ENCODE measurements at regions not wholly inside any gene's neighbourhood (a gene's known extent, or its start where the extent isn't known, plus 50 kb on each side); places are given as distances from the start of the nearest gene placed in this dataset.
"Not testable (repeated sequence)": the region's sequence is repeated elsewhere in the genome, so short reads cannot be mapped to it uniquely, and the experiment has no call there.

- Histone ChIP-seq H3K9me3 (ENCODE audit: control insufficient read depth in 2 of 2, low read length in 2 of 2) (no peaks in the 10 kb centered on the region), H3K27me3 (ENCODE audit: control insufficient read depth in 1 of 2, insufficient read depth in 2 of 2, low read length in 2 of 2) (no peaks in the 10 kb centered on the region), H3K27ac (ENCODE audit: low read length) (no peak overlapping the region), H3K36me3 (ENCODE audit: control insufficient read depth in 2 of 2, insufficient read depth in 2 of 2, low read length in 2 of 2) (no peaks in the 10 kb centered on the region), H3K9ac (ENCODE audit: low read length in 2 of 2) (no peak overlapping the region), H3K4me3 (ENCODE audit: low read length in 2 of 2) (no peak overlapping the region), H3K4me1 (ENCODE audit: control insufficient read depth, insufficient read depth, low read length) (no peaks in the 10 kb centered on the region)
Observed at GRCh38 chr2:180840641-180841040, 139.8 kb upstream of the UBE2E3 start.

GRCh38 chr2:180829836-180830235 is 150.6 kb upstream of the UBE2E3 start:
- Histone ChIP-seq H3K9ac (ENCODE audit: low read length in 2 of 2) (no peak overlapping the region), H3K27ac (ENCODE audit: low read length) (no peak overlapping the region), H3K9me3 (ENCODE audit: control insufficient read depth in 2 of 2, low read length in 2 of 2) (no peaks in the 10 kb centered on the region), H3K27me3 (ENCODE audit: control insufficient read depth in 1 of 2, insufficient read depth in 2 of 2, low read length in 2 of 2) (no peaks in the 10 kb centered on the region), H3K36me3 (ENCODE audit: control insufficient read depth in 2 of 2, insufficient read depth in 2 of 2, low read length in 2 of 2) (no peaks in the 10 kb centered on the region), H3K4me3 (ENCODE audit: low read length in 2 of 2) (no peak overlapping the region), H3K4me1 (ENCODE audit: control insufficient read depth, insufficient read depth, low read length) (no peaks in the 10 kb centered on the region)

- Histone ChIP-seq H3K9ac (ENCODE audit: low read length in 2 of 2) (no peak overlapping the region), H3K36me3 (ENCODE audit: control insufficient read depth in 2 of 2, insufficient read depth in 2 of 2, low read length in 2 of 2) (no peaks in the 10 kb centered on the region)
Observed at GRCh38 chr2:180829261-180829660, 151.1 kb upstream of the UBE2E3 start.

GRCh38 chr2:180828756-180829155 is 151.6 kb upstream of the UBE2E3 start:
- Histone ChIP-seq H3K4me3 (ENCODE audit: low read length in 2 of 2) (no peak overlapping the region), H3K36me3 (ENCODE audit: control insufficient read depth in 2 of 2, insufficient read depth in 2 of 2, low read length in 2 of 2) (no peaks in the 10 kb centered on the region), H3K4me1 (ENCODE audit: control insufficient read depth, insufficient read depth, low read length) (no peaks in the 10 kb centered on the region), H3K27ac (ENCODE audit: low read length) (no peak overlapping the region), H3K27me3 (ENCODE audit: control insufficient read depth in 1 of 2, insufficient read depth in 2 of 2, low read length in 2 of 2) (no peaks in the 10 kb centered on the region), H3K9me3 (ENCODE audit: control insufficient read depth in 2 of 2, low read length in 2 of 2) (no peaks in the 10 kb centered on the region), H3K9ac (ENCODE audit: low read length in 2 of 2) (no peak overlapping the region)

More at GRCh38 chr2:180829261-180829660, 151.1 kb upstream of the UBE2E3 start:
- Histone ChIP-seq H3K4me3 (ENCODE audit: low read length in 2 of 2) (no peak overlapping the region), H3K27me3 (ENCODE audit: control insufficient read depth in 1 of 2, insufficient read depth in 2 of 2, low read length in 2 of 2) (no peaks in the 10 kb centered on the region), H3K27ac (ENCODE audit: low read length) (no peak overlapping the region), H3K4me1 (ENCODE audit: control insufficient read depth, insufficient read depth, low read length) (no peaks in the 10 kb centered on the region), H3K9me3 (ENCODE audit: control insufficient read depth in 2 of 2, low read length in 2 of 2) (no peaks in the 10 kb centered on the region)

- Histone ChIP-seq H3K4me1 (ENCODE audit: control insufficient read depth, insufficient read depth, low read length) (no peaks in the 10 kb centered on the region), H3K4me3 (ENCODE audit: low read length in 2 of 2) (no peak overlapping the region), H3K27me3 (ENCODE audit: control insufficient read depth in 1 of 2, insufficient read depth in 2 of 2, low read length in 2 of 2) (no peaks in the 10 kb centered on the region), H3K27ac (ENCODE audit: low read length) (no peak overlapping the region), H3K36me3 (ENCODE audit: control insufficient read depth in 2 of 2, insufficient read depth in 2 of 2, low read length in 2 of 2) (no peaks in the 10 kb centered on the region), H3K9ac (ENCODE audit: low read length in 2 of 2) (no peak overlapping the region), H3K9me3 (ENCODE audit: control insufficient read depth in 2 of 2, low read length in 2 of 2) (no peaks in the 10 kb centered on the region)
Observed at GRCh38 chr2:180823546-180824141, 156.8 kb upstream of the UBE2E3 start.

- H3K4me1 ChIP-seq (ENCODE audit: control insufficient read depth, insufficient read depth, low read length), result no peaks in the 10 kb centered on the region
- no peak overlapping the region for H3K27ac ChIP-seq (ENCODE audit: low read length)
- H3K27me3 ChIP-seq (ENCODE audit: control insufficient read depth in 1 of 2, insufficient read depth in 2 of 2, low read length in 2 of 2), result no peaks in the 10 kb centered on the region
- H3K4me3 ChIP-seq (ENCODE audit: low read length in 2 of 2), result no peak overlapping the region
- H3K9ac ChIP-seq (ENCODE audit: low read length in 2 of 2), result no peak overlapping the region
- no peaks in the 10 kb centered on the region for H3K36me3 ChIP-seq (ENCODE audit: control insufficient read depth in 2 of 2, insufficient read depth in 2 of 2, low read length in 2 of 2)
- no peaks in the 10 kb centered on the region for H3K9me3 ChIP-seq (ENCODE audit: control insufficient read depth in 2 of 2, low read length in 2 of 2)
Observed at GRCh38 chr2:180819106-180819505, 161.3 kb upstream of the UBE2E3 start.

- not testable (repeated sequence) for H3K9me3 ChIP-seq (ENCODE audit: control insufficient read depth in 2 of 2, low read length in 2 of 2); H3K27me3 ChIP-seq (ENCODE audit: control insufficient read depth in 1 of 2, insufficient read depth in 2 of 2, low read length in 2 of 2); H3K27ac ChIP-seq (ENCODE audit: low read length)
Observed at GRCh38 chr2:180818700-180819099, 161.7 kb upstream of the UBE2E3 start.

GRCh38 chr2:180799141-180799540 is 181.3 kb upstream of the UBE2E3 start:
- H3K9me3 ChIP-seq (ENCODE audit: control insufficient read depth in 2 of 2, low read length in 2 of 2), result no peaks in the 10 kb centered on the region
- H3K9ac ChIP-seq (ENCODE audit: low read length in 2 of 2), result no peak overlapping the region
- H3K27ac ChIP-seq (ENCODE audit: low read length), result no peak overlapping the region
- no peaks in the 10 kb centered on the region for H3K4me1 ChIP-seq (ENCODE audit: control insufficient read depth, insufficient read depth, low read length)
- no peak overlapping the region for H3K4me3 ChIP-seq (ENCODE audit: low read length in 2 of 2)
- no peaks in the 10 kb centered on the region for H3K27me3 ChIP-seq (ENCODE audit: control insufficient read depth in 1 of 2, insufficient read depth in 2 of 2, low read length in 2 of 2)
- H3K36me3 ChIP-seq (ENCODE audit: control insufficient read depth in 2 of 2, insufficient read depth in 2 of 2, low read length in 2 of 2), result no peaks in the 10 kb centered on the region

More at GRCh38 chr2:180818700-180819099, 161.7 kb upstream of the UBE2E3 start:
- not testable (repeated sequence) for H3K9ac ChIP-seq (ENCODE audit: low read length in 2 of 2); H3K36me3 ChIP-seq (ENCODE audit: control insufficient read depth in 2 of 2, insufficient read depth in 2 of 2, low read length in 2 of 2); H3K4me3 ChIP-seq (ENCODE audit: low read length in 2 of 2); H3K4me1 ChIP-seq (ENCODE audit: control insufficient read depth, insufficient read depth, low read length)

- no peak overlapping the region for H3K4me3 ChIP-seq (ENCODE audit: low read length in 2 of 2)
- H3K9ac ChIP-seq (ENCODE audit: low read length in 2 of 2), result no peak overlapping the region
- H3K9me3 ChIP-seq (ENCODE audit: control insufficient read depth in 2 of 2, low read length in 2 of 2), result no peaks in the 10 kb centered on the region
- no peaks in the 10 kb centered on the region for H3K27me3 ChIP-seq (ENCODE audit: control insufficient read depth in 1 of 2, insufficient read depth in 2 of 2, low read length in 2 of 2)
- H3K36me3 ChIP-seq (ENCODE audit: control insufficient read depth in 2 of 2, insufficient read depth in 2 of 2, low read length in 2 of 2), result no peaks in the 10 kb centered on the region
- H3K4me1 ChIP-seq (ENCODE audit: control insufficient read depth, insufficient read depth, low read length), result no peaks in the 10 kb centered on the region
- H3K27ac ChIP-seq (ENCODE audit: low read length), result no peak overlapping the region
Observed at GRCh38 chr2:180790891-180791290, 189.5 kb upstream of the UBE2E3 start.

GRCh38 chr2:180787330-180787729 is 193.1 kb upstream of the UBE2E3 start:
- H3K9me3 ChIP-seq (ENCODE audit: control insufficient read depth in 2 of 2, low read length in 2 of 2), result no peaks in the 10 kb centered on the region
- no peak overlapping the region for H3K4me3 ChIP-seq (ENCODE audit: low read length in 2 of 2)
- no peak overlapping the region for H3K27ac ChIP-seq (ENCODE audit: low read length)
- no peaks in the 10 kb centered on the region for H3K36me3 ChIP-seq (ENCODE audit: control insufficient read depth in 2 of 2, insufficient read depth in 2 of 2, low read length in 2 of 2)
- H3K9ac ChIP-seq (ENCODE audit: low read length in 2 of 2), result no peak overlapping the region
- H3K27me3 ChIP-seq (ENCODE audit: control insufficient read depth in 1 of 2, insufficient read depth in 2 of 2, low read length in 2 of 2), result no peaks in the 10 kb centered on the region
- H3K4me1 ChIP-seq (ENCODE audit: control insufficient read depth, insufficient read depth, low read length), result no peaks in the 10 kb centered on the region

- no peak overlapping the region for H3K27ac ChIP-seq (ENCODE audit: low read length)
- H3K4me3 ChIP-seq (ENCODE audit: low read length in 2 of 2), result no peak overlapping the region
- H3K27me3 ChIP-seq (ENCODE audit: control insufficient read depth in 1 of 2, insufficient read depth in 2 of 2, low read length in 2 of 2), result no peaks in the 10 kb centered on the region
- no peak overlapping the region for H3K9ac ChIP-seq (ENCODE audit: low read length in 2 of 2)
- H3K36me3 ChIP-seq (ENCODE audit: control insufficient read depth in 2 of 2, insufficient read depth in 2 of 2, low read length in 2 of 2), result no peaks in the 10 kb centered on the region
- H3K9me3 ChIP-seq (ENCODE audit: control insufficient read depth in 2 of 2, low read length in 2 of 2), result no peaks in the 10 kb centered on the region
- H3K4me1 ChIP-seq (ENCODE audit: control insufficient read depth, insufficient read depth, low read length), result no peaks in the 10 kb centered on the region
Observed at GRCh38 chr2:180781276-180781675, 199.1 kb upstream of the UBE2E3 start.
